A673 (cell line): ENCODE measurements at regions not wholly inside any gene's neighbourhood (a gene's known extent, or its start where the extent isn't known, plus 50 kb on each side); places are given as distances from the start of the nearest gene placed in this dataset.

Experiments used
- EZH2 ChIP-seq: fragments of 200-600 bp; sonication (generic); IDR thresholded peaks from 2 replicates; pipeline ENCODE4 v1.6.1; 2017; ENCODE audit warnings: borderline replicate concordance, low read depth, mild to moderate bottlenecking, mixed read lengths, antibody characterized with exemption, low read length; ENCODE audit not compliant: poor library complexity, severe bottlenecking
- TF ChIP-seq, protein P1 (sequence below): fragments of 300-800, 200-600 bp; sonication (generic); conservative IDR thresholded peaks from 2 replicates; pipeline ENCODE4 v1.5.1; 2017; ENCODE audit warnings: low read depth, mild to moderate bottlenecking, antibody characterized with exemption, low read length, moderate library complexity, mixed read lengths

DNA sequence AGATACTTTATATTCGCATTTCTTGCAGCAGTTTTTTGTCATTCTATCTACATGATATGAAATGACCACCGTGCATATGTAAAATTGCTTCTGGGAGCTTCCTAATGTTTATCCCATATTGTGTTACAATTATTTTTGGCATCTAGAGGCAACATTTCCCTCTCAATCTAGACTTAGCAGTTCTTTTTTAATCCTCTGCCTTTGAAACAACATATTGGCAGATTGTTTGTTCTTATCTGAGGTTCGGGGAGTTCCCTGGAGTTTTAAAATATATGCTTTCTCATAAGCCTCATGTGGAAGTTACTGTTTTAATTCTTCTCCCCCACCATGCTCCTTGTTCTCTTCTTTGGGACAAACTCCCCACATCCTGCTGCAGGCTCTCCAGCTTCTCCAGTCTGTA is 130.1 kb upstream of the SLC10A2 start:
- TF ChIP-seq, protein P1, sequence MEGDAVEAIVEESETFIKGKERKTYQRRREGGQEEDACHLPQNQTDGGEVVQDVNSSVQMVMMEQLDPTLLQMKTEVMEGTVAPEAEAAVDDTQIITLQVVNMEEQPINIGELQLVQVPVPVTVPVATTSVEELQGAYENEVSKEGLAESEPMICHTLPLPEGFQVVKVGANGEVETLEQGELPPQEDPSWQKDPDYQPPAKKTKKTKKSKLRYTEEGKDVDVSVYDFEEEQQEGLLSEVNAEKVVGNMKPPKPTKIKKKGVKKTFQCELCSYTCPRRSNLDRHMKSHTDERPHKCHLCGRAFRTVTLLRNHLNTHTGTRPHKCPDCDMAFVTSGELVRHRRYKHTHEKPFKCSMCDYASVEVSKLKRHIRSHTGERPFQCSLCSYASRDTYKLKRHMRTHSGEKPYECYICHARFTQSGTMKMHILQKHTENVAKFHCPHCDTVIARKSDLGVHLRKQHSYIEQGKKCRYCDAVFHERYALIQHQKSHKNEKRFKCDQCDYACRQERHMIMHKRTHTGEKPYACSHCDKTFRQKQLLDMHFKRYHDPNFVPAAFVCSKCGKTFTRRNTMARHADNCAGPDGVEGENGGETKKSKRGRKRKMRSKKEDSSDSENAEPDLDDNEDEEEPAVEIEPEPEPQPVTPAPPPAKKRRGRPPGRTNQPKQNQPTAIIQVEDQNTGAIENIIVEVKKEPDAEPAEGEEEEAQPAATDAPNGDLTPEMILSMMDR = no peak
- TF ChIP-seq EZH2 = no peak
